HepG2 (cell line): ENCODE measurements at regions not wholly inside any gene's neighbourhood (a gene's known extent, or its start where the extent isn't known, plus 50 kb on each side); places are given as distances from the start of the nearest gene placed in this dataset.

Experiments used
- ATAC-seq: fragments of 200-7000 bp; cut with Tn5 transposase; 3 replicates; pipeline ENCODE4 v1.9.1; 2020; ENCODE audit warnings: mild to moderate bottlenecking, moderate library complexity
- BruUV-seq: library from RNA; stranded (reverse); fragments of 400-500 nt; replicated peaks from 2 replicates; lab custom pipeline; 2021; lab: Mats Ljungman, UMichigan
- CTCF ChIA-PET: fragments of 300-600 bp; formaldehyde crosslinking; extraction: SDS; loops from one replicate; lab custom pipeline; 2021; ENCODE audit warnings: low total read pairs, inconsistent platforms, low intra/inter-chr PET ratio; lab: Yijun Ruan, JAX
- POLR2A ChIA-PET: fragments of 350-600 bp; sonication (Branson Sonifier 250); formaldehyde crosslinking; loops from one replicate; lab custom pipeline; 2020; ENCODE audit warnings: antibody characterized with exemption, inconsistent platforms; lab: Yijun Ruan, JAX
- DNase-seq: peaks from one replicate; pipeline ENCODE4 v3.0.0-alpha.2; 2015; ENCODE audit warnings: low spot score
- FAIRE-seq: peaks from 3 replicates; lab custom pipeline; 2011; peaks lifted over from hg19 to GRCh38; lab: Jason Lieb, UNC
- H2AFZ ChIP-seq: one replicate; pipeline ENCODE4 v1.6.1; 2011; ENCODE audit warnings: low read length, inconsistent platforms
- H3K27ac ChIP-seq: fragments of 300-600 bp; 3 replicates; pipeline ENCODE4 v1.8.0; 2011; ENCODE audit warnings: mixed run types, mild to moderate bottlenecking, mixed read lengths, low read length, inconsistent platforms; ENCODE audit not compliant: insufficient read depth; ENCODE audit errors: extremely low read length
- H3K27me3 ChIP-seq, 2 experiments: fragments of 200-600 bp in 1 of 2; 2 replicates in 1 of 2; 3 replicates in 1 of 2; pipeline versions ENCODE4 v1.6.0 to v1.8.0; 2011; ENCODE audit warnings: low read length in 2 of 2, mild to moderate bottlenecking in 2 of 2, moderate library complexity in 2 of 2, inconsistent platforms in 1 of 2; ENCODE audit not compliant: insufficient read depth in 2 of 2, control insufficient read depth in 1 of 2
- H3K36me3 ChIP-seq, 2 experiments: fragments of 200-600 bp in 1 of 2; replicated peaks in 1 of 2; 2 replicates in 1 of 2; 3 replicates in 1 of 2; pipeline versions ENCODE4 v1.5.1 to v1.8.0; 2011; ENCODE audit warnings: low read length in 2 of 2, inconsistent platforms in 1 of 2; ENCODE audit not compliant: insufficient read depth in 2 of 2, control insufficient read depth in 1 of 2
- H3K4me1 ChIP-seq: 2 replicates; pipeline ENCODE4 v1.5.1; 2012; ENCODE audit warnings: low read length, inconsistent platforms; ENCODE audit not compliant: insufficient read depth
- H3K4me2 ChIP-seq: 2 replicates; pipeline ENCODE4 v1.6.0; 2011; ENCODE audit warnings: low read depth, low read length, inconsistent platforms
- H3K4me3 ChIP-seq, 3 experiments: fragments of 200-600 bp in 1 of 3; sonication (generic), shearing (Covaris generic) in 1 of 3; replicated peaks in 1 of 3; 2 replicates each; pipeline ENCODE4 v1.5.1; 2011 to 2016; ENCODE audit warnings: low read length in 3 of 3, inconsistent platforms in 2 of 3, low read depth in 2 of 3, mild to moderate bottlenecking in 2 of 3, control low read depth in 1 of 3, mixed read lengths in 1 of 3; ENCODE audit not compliant: insufficient read depth in 1 of 3
- H3K79me2 ChIP-seq: one replicate; pipeline ENCODE4 v1.6.1; 2011; ENCODE audit warnings: low read length, inconsistent platforms; ENCODE audit not compliant: insufficient read depth
- H3K9ac ChIP-seq: 2 replicates; pipeline ENCODE4 v1.6.0; 2011; ENCODE audit warnings: mild to moderate bottlenecking, low read depth, low read length, inconsistent platforms; ENCODE audit not compliant: insufficient read depth
- H3K9me3 ChIP-seq: 2 replicates; pipeline ENCODE4 v1.5.1; 2012; ENCODE audit warnings: mild to moderate bottlenecking, low read length
- H4K20me1 ChIP-seq: 2 replicates; pipeline ENCODE4 v1.6.0; 2011; ENCODE audit warnings: inconsistent platforms, mild to moderate bottlenecking, low read length, moderate library complexity; ENCODE audit not compliant: insufficient read depth
- CBX1 ChIP-seq: IDR thresholded peaks from one replicate; pipeline ENCODE4 v1.6.1; 2016; ENCODE audit warnings: antibody characterized with exemption, low read depth
- DPF2 ChIP-seq: sonication (generic); formaldehyde crosslinking; IDR thresholded peaks from 2 replicates; pipeline ENCODE4 v1.4.0; 2020; ENCODE audit warnings: mild to moderate bottlenecking, low read depth, missing genetic modification reagents, borderline replicate concordance
- HDAC1 ChIP-seq: sonication (generic); formaldehyde crosslinking; IDR thresholded peaks from 2 replicates; pipeline ENCODE4 v1.5.1; 2020; ENCODE audit warnings: mild to moderate bottlenecking, missing genetic modification reagents
- HHEX ChIP-seq: IDR thresholded peaks from 2 replicates; pipeline ENCODE4 v1.6.1; 2016; ENCODE audit warnings: control low read depth
- KAT2B ChIP-seq: fragments of 150-350 bp; IDR thresholded peaks from 2 replicates; pipeline ENCODE4 v1.6.1; 2014; ENCODE audit warnings: low read depth, low read length, borderline replicate concordance
- KMT2B ChIP-seq: IDR thresholded peaks from 2 replicates; pipeline ENCODE4 v1.6.1; 2016; ENCODE audit warnings: missing genetic modification reagents, missing compliant biosample characterization
- MXI1 ChIP-seq: IDR thresholded peaks from 3 replicates; pipeline ENCODE4 v1.6.1; 2012; ENCODE audit warnings: low read depth, low read length, inconsistent platforms, borderline replicate concordance
- NR2F2 ChIP-seq: IDR thresholded peaks from 2 replicates; pipeline ENCODE4 v1.6.1; 2012; ENCODE audit warnings: low read depth, inconsistent platforms, borderline replicate concordance
- SOX5 ChIP-seq: IDR thresholded peaks from 2 replicates; pipeline ENCODE4 v1.6.1; 2016; ENCODE audit warnings: borderline replicate concordance
- TCF7L2 ChIP-seq: IDR thresholded peaks from 2 replicates; pipeline ENCODE4 v1.6.1; 2011; ENCODE audit warnings: mild to moderate bottlenecking, low read depth, low read length, moderate library complexity
- TEAD2 ChIP-seq: sonication (generic); formaldehyde crosslinking; IDR thresholded peaks from 2 replicates; pipeline ENCODE4 v1.9.0; 2021; ENCODE audit warnings: missing genetic modification reagents
- TP53 ChIP-seq: sonication (generic); formaldehyde crosslinking; conservative IDR thresholded peaks from 2 replicates; pipeline ENCODE4 v1.4.0; 2020; ENCODE audit warnings: missing genetic modification reagents
- ZNF30 ChIP-seq: sonication (generic); formaldehyde crosslinking; IDR thresholded peaks from 2 replicates; pipeline ENCODE4 v1.5.0; 2020; ENCODE audit warnings: mild to moderate bottlenecking, missing genetic modification reagents
- ZSCAN31 ChIP-seq: sonication (generic); formaldehyde crosslinking; IDR thresholded peaks from 2 replicates; pipeline ENCODE4 v1.5.0; 2020; ENCODE audit warnings: low read depth, mild to moderate bottlenecking, missing genetic modification reagents
- in situ Hi-C: cut with HindIII; loops from 2 replicates; pipeline ENCODE4 v1.10.0; 2017; ENCODE audit warnings: low pct_unique_long_range_greater_than_20kb; ENCODE audit not compliant: extremely low pct_ligation_motif_present
- intact Hi-C: fragments of 100-400 bp; cut with micrococcal nuclease; formaldehyde crosslinking; loops from one replicate; pipeline ENCODE4 v1.10.0; 2022; ENCODE audit not compliant: unreplicated experiment
- TF ChIP-seq, protein P1 (sequence below), 2 experiments: sonication (generic) in 1 of 2; formaldehyde crosslinking in 1 of 2; IDR thresholded peaks; 2 replicates each; pipeline versions ENCODE4 v1.5.1 to v1.6.1; 2011 to 2020; ENCODE audit warnings: borderline replicate concordance in 1 of 2, low read depth in 1 of 2, low read length in 1 of 2, mild to moderate bottlenecking in 1 of 2, missing genetic modification reagents in 1 of 2, moderate library complexity in 1 of 2
- TF ChIP-seq, protein P2 (sequence below): sonication (generic); formaldehyde crosslinking; IDR thresholded peaks from 2 replicates; pipeline ENCODE4 v1.4.0; 2020; ENCODE audit warnings: missing genetic modification reagents
- TF ChIP-seq, protein P3 (sequence below): sonication (generic); formaldehyde crosslinking; IDR thresholded peaks from 2 replicates; pipeline ENCODE4 v1.4.0; 2020; ENCODE audit warnings: mild to moderate bottlenecking, missing genetic modification reagents
- TF ChIP-seq, protein P4 (sequence below): IDR thresholded peaks from 2 replicates; pipeline ENCODE4 v1.6.1; 2016; ENCODE audit warnings: low read depth
- TF ChIP-seq, protein P5 (sequence below): IDR thresholded peaks from 2 replicates; pipeline ENCODE4 v1.6.1; 2018; ENCODE audit warnings: missing genetic modification reagents

DNA sequence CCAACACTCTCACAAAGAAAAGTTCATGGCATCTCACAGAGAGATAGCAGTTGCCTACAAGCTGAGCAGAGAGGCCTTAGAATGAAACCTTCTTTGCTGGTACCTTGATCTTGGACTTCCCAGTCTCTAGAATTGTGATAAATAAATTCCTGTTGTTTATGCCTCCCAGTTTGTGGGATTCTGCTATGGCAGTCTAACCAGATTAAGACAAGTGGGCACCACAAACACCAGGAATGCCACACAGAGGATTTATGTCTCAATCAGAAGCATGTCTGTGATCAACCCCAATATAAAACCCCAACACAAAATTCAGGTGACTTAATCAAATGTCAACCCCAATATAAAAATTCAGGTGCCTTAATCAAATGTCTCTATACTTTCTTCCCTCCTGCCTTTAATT is 581.3 kb downstream of the XPNPEP1 start:
- no peak overlapping the region for H2AFZ ChIP-seq
- no peak overlapping the region for H3K9ac ChIP-seq
- H3K4me3 ChIP-seq = no peak overlapping the region
- BruUV-seq = no TSS peak
- H3K4me2 ChIP-seq = no peak overlapping the region
- H3K9me3 ChIP-seq = no peaks in the 10 kb centered on the region
- ATAC-seq (no peak), DNase-seq (no peak), FAIRE-seq (no peak)
- no peaks in the 10 kb centered on the region for H3K36me3 ChIP-seq
- H3K79me2 ChIP-seq = no peaks in the 10 kb centered on the region
- H3K27ac ChIP-seq = no peak overlapping the region
- H4K20me1 ChIP-seq = no peaks in the 10 kb centered on the region
- ChIA-PET POLR2A (no interaction called here), CTCF (no interaction called here)
- H3K27me3 ChIP-seq = no peaks in the 10 kb centered on the region
- no peaks in the 10 kb centered on the region for H3K4me1 ChIP-seq
- intact Hi-C loops (no loop called here), in situ Hi-C loops (no loop called here)
- TF ChIP-seq MXI1 (no peak), ZSCAN31 (CRISPR knock-in tag) (no peak), HDAC1 (CRISPR knock-in tag) (no peak), TP53 (CRISPR knock-in tag) (no peak), SOX5 (CRISPR knock-in tag) (no peak), HHEX (CRISPR knock-in tag) (no peak), ZNF30 (no peak), KAT2B (no peak), TEAD2 (CRISPR knock-in tag) (no peak), NR2F2 (no peak), CBX1 (no peak), KMT2B (CRISPR knock-in tag) (no peak), DPF2 (CRISPR knock-in tag) (no peak), TCF7L2 (no peak)
- TF ChIP-seq, protein P1, sequence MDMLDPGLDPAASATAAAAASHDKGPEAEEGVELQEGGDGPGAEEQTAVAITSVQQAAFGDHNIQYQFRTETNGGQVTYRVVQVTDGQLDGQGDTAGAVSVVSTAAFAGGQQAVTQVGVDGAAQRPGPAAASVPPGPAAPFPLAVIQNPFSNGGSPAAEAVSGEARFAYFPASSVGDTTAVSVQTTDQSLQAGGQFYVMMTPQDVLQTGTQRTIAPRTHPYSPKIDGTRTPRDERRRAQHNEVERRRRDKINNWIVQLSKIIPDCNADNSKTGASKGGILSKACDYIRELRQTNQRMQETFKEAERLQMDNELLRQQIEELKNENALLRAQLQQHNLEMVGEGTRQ (IDR thresholded peaks at IDR 0.05; ENCODE audit: low read depth, low read length) = no peak
- TF ChIP-seq, protein P1 (CRISPR knock-in tag; IDR thresholded peaks at IDR 0.05; ENCODE audit: borderline replicate concordance) = no peak
- TF ChIP-seq, protein P2, sequence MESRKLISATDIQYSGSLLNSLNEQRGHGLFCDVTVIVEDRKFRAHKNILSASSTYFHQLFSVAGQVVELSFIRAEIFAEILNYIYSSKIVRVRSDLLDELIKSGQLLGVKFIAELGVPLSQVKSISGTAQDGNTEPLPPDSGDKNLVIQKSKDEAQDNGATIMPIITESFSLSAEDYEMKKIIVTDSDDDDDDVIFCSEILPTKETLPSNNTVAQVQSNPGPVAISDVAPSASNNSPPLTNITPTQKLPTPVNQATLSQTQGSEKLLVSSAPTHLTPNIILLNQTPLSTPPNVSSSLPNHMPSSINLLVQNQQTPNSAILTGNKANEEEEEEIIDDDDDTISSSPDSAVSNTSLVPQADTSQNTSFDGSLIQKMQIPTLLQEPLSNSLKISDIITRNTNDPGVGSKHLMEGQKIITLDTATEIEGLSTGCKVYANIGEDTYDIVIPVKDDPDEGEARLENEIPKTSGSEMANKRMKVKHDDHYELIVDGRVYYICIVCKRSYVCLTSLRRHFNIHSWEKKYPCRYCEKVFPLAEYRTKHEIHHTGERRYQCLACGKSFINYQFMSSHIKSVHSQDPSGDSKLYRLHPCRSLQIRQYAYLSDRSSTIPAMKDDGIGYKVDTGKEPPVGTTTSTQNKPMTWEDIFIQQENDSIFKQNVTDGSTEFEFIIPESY = no peak
- TF ChIP-seq, protein P3, sequence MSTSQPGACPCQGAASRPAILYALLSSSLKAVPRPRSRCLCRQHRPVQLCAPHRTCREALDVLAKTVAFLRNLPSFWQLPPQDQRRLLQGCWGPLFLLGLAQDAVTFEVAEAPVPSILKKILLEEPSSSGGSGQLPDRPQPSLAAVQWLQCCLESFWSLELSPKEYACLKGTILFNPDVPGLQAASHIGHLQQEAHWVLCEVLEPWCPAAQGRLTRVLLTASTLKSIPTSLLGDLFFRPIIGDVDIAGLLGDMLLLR (CRISPR knock-in tag) = no peak
- TF ChIP-seq, protein P4, sequence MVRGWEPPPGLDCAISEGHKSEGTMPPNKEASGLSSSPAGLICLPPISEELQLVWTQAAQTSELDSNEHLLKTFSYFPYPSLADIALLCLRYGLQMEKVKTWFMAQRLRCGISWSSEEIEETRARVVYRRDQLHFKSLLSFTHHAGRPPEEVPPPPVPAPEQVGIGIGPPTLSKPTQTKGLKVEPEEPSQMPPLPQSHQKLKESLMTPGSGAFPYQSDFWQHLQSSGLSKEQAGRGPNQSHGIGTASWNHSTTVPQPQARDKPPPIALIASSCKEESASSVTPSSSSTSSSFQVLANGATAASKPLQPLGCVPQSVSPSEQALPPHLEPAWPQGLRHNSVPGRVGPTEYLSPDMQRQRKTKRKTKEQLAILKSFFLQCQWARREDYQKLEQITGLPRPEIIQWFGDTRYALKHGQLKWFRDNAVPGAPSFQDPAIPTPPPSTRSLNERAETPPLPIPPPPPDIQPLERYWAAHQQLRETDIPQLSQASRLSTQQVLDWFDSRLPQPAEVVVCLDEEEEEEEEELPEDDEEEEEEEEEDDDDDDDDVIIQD (CRISPR knock-in tag) = no peak
- TF ChIP-seq, protein P5, sequence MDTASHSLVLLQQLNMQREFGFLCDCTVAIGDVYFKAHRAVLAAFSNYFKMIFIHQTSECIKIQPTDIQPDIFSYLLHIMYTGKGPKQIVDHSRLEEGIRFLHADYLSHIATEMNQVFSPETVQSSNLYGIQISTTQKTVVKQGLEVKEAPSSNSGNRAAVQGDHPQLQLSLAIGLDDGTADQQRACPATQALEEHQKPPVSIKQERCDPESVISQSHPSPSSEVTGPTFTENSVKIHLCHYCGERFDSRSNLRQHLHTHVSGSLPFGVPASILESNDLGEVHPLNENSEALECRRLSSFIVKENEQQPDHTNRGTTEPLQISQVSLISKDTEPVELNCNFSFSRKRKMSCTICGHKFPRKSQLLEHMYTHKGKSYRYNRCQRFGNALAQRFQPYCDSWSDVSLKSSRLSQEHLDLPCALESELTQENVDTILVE = no peak
